22Rv1 (cell line): ENCODE measurements at regions not wholly inside any gene's neighbourhood (a gene's known extent, or its start where the extent isn't known, plus 50 kb on each side); places are given as distances from the start of the nearest gene placed in this dataset.

Experiments used
- ZFX ChIP-seq: fragments of 450-650 bp; IDR thresholded peaks from 2 replicates; pipeline ENCODE4 v1.6.1; 2017; ENCODE audit warnings: antibody characterized with exemption, borderline replicate concordance
- TF ChIP-seq, protein P1 (sequence below): fragments of 450-650 bp; IDR thresholded peaks from 2 replicates; pipeline ENCODE4 v1.5.1; 2017; ENCODE audit warnings: mild to moderate bottlenecking

DNA sequence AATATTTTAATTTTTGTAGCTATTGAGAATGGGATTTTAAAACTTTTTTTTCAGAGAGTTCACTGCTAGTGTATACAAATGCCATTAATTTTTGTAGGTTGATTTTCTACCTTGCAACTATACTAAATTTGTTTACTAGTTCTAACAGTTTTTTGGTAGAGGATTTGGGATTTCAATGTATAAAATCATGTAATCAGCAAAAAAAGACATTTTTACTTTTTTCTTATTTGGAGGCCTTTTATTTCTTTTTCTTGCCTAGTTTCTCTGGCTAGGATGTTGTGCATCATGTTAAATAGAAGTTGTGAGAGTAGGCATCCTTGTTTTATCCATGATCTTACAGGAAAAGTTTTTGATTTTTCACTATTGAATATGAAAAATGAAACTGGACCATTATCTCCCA lies 602.9 kb upstream of the KIF2B start:
- TF ChIP-seq, protein P1, sequence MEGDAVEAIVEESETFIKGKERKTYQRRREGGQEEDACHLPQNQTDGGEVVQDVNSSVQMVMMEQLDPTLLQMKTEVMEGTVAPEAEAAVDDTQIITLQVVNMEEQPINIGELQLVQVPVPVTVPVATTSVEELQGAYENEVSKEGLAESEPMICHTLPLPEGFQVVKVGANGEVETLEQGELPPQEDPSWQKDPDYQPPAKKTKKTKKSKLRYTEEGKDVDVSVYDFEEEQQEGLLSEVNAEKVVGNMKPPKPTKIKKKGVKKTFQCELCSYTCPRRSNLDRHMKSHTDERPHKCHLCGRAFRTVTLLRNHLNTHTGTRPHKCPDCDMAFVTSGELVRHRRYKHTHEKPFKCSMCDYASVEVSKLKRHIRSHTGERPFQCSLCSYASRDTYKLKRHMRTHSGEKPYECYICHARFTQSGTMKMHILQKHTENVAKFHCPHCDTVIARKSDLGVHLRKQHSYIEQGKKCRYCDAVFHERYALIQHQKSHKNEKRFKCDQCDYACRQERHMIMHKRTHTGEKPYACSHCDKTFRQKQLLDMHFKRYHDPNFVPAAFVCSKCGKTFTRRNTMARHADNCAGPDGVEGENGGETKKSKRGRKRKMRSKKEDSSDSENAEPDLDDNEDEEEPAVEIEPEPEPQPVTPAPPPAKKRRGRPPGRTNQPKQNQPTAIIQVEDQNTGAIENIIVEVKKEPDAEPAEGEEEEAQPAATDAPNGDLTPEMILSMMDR: no peak
- no peak for TF ChIP-seq ZFX
